Type B pancreatic cell (in vitro differentiated cells): ENCODE measurements at regions not wholly inside any gene's neighbourhood (a gene's known extent, or its start where the extent isn't known, plus 50 kb on each side); places are given as distances from the start of the nearest gene placed in this dataset.
"Not testable (repeated sequence)": the region's sequence is repeated elsewhere in the genome, so short reads cannot be mapped to it uniquely, and the experiment has no call there.

Experiments used
- DNase-seq: peaks from one replicate; pipeline ENCODE4 v3.0.0; 2021; ENCODE audit warnings: mixed read lengths; ENCODE audit not compliant: unreplicated experiment; ENCODE audit errors: extremely low spot score
- H3K27ac Mint-ChIP-seq: 2 replicates; pipeline ENCODE4 v1.8.0; 2021; ENCODE audit warnings: mild to moderate bottlenecking, mixed read lengths
- H3K27me3 Mint-ChIP-seq: 2 replicates; pipeline ENCODE4 v1.8.0; 2021; ENCODE audit warnings: mixed read lengths
- H3K36me3 Mint-ChIP-seq: 2 replicates; pipeline ENCODE4 v1.8.0; 2021; ENCODE audit warnings: mixed read lengths
- H3K4me1 Mint-ChIP-seq: one replicate; pipeline ENCODE4 v1.8.0; 2021; ENCODE audit warnings: mixed read lengths; ENCODE audit not compliant: unreplicated experiment
- H3K4me3 Mint-ChIP-seq: 2 replicates; pipeline ENCODE4 v1.8.0; 2021; ENCODE audit warnings: mild to moderate bottlenecking, mixed read lengths
- H3K9me3 Mint-ChIP-seq: 2 replicates; pipeline ENCODE4 v1.8.0; 2021; ENCODE audit warnings: mixed read lengths
- TF ChIP-seq, protein P1 (sequence below): fragments of 200-600 bp; sonication (generic); conservative IDR thresholded peaks from 2 replicates; pipeline ENCODE4 v1.5.0; 2021; ENCODE audit warnings: antibody characterized with exemption, mild to moderate bottlenecking

DNA sequence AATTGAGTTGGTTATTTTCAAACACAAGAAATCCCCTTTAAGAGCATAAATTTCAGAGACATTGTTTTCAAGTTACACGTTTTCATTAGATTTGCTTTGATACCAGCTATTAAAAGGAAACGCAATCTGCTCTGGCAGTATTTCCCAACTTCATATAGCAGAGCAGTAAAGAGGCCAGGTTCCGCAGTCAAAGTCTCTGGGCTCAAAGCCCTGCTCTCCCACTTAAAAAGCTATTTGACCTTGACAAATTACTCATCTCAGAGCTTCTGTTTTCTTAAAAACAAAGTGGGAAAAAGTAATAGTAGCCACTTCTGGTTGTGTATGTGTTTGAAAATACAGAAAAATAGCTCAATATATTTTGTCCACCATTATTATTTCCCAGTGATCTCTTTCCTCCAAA lies 89.7 kb upstream of the CDYL2 start:
- TF ChIP-seq, protein P1, sequence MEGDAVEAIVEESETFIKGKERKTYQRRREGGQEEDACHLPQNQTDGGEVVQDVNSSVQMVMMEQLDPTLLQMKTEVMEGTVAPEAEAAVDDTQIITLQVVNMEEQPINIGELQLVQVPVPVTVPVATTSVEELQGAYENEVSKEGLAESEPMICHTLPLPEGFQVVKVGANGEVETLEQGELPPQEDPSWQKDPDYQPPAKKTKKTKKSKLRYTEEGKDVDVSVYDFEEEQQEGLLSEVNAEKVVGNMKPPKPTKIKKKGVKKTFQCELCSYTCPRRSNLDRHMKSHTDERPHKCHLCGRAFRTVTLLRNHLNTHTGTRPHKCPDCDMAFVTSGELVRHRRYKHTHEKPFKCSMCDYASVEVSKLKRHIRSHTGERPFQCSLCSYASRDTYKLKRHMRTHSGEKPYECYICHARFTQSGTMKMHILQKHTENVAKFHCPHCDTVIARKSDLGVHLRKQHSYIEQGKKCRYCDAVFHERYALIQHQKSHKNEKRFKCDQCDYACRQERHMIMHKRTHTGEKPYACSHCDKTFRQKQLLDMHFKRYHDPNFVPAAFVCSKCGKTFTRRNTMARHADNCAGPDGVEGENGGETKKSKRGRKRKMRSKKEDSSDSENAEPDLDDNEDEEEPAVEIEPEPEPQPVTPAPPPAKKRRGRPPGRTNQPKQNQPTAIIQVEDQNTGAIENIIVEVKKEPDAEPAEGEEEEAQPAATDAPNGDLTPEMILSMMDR: no peak
- no peaks in the 10 kb centered on the region for H3K36me3 Mint-ChIP-seq
- no peak for DNase-seq
- no peaks in the 10 kb centered on the region for H3K9me3 Mint-ChIP-seq
- no peak overlapping the region for H3K4me3 Mint-ChIP-seq
- H3K27me3 Mint-ChIP-seq: no peaks in the 10 kb centered on the region
- H3K4me1 Mint-ChIP-seq: peaks cover 6% of the 10 kb centered on the region
- H3K27ac Mint-ChIP-seq: no peak overlapping the region

DNA sequence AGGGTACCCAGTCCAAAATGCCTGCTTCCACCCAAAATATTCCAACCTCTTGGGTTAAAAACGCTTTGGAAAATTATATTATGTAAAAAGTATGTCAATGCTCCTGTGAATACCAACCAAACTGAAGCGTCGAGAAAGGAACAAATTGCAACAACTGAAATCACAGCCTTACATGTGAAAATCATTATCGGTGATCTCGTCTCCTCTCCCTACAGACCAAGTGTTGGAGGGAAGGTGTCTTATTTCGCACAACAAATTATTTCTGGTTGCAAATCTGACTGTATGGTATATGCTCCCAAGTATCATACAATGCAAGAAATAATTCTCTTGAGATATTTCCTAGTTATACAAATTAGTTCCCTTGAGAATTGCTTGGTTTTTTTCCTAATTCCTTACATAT lies 89.3 kb upstream of the CDYL2 start:
- Mint-ChIP-seq H3K9me3 (no peaks in the 10 kb centered on the region), H3K27ac (no peak overlapping the region), H3K4me3 (no peak overlapping the region), H3K36me3 (no peaks in the 10 kb centered on the region), H3K27me3 (no peaks in the 10 kb centered on the region), H3K4me1 (peaks cover 6% of the 10 kb centered on the region)
- DNase-seq: no peak
- TF ChIP-seq, protein P1: no peak

DNA sequence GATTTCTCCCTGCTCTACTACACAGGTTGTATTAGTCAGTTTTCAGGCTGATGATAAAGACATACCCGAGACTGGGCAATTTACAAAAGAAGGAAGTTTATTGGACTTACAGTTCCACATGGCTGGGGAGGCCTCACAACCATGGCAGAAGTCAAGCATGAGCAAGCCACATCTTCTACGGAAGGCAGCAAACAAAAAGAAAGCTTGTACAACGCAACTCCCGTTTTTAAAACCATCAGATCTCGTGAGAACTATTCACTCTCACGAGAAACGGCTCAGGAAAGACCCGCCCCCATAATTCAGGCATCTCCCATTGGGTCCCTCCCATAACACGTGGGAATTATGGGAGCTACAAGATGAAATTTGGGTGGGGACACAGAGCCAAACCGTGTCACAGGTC lies 88.0 kb upstream of the CDYL2 start:
- H3K9me3 Mint-ChIP-seq, DNase-seq, H3K4me1 Mint-ChIP-seq, H3K27ac Mint-ChIP-seq, H3K27me3 Mint-ChIP-seq, H3K36me3 Mint-ChIP-seq, H3K4me3 Mint-ChIP-seq: not testable (repeated sequence)

DNA sequence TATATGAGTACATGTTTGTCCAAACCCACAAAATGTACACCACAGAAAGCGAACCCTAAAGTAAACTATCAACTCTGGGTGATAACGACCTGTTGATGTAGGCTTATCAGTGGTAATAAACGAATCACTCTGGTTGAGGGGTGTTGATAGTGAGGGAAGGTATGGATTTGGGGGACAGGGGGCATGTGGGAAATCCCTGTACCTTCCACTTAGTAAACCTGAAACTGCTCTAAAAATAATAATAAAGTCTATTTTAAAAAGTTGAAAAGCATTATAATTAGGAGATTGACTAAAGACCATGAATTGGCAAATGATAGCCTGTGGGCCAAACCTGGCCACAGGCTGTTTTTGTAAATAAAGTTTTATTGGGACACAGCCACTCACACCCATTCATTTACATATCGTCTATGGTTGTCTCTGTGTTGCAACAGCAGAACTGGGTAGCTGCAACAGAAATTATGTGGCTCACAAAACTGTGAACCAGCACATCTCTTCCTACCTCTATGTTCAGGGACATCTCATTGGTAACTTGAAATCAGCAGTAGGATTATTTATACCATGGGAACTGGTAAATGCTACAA lies 85.5 kb upstream of the CDYL2 start:
- H3K36me3 Mint-ChIP-seq: no peaks in the 10 kb centered on the region
- H3K27me3 Mint-ChIP-seq: peaks cover 3% of the 10 kb centered on the region
- no peak for DNase-seq
- H3K4me1 Mint-ChIP-seq: peaks cover 6% of the 10 kb centered on the region
- H3K9me3 Mint-ChIP-seq: no peaks in the 10 kb centered on the region
- H3K4me3 Mint-ChIP-seq: no peak overlapping the region
- TF ChIP-seq, protein P1: no peak
- no peak overlapping the region for H3K27ac Mint-ChIP-seq

DNA sequence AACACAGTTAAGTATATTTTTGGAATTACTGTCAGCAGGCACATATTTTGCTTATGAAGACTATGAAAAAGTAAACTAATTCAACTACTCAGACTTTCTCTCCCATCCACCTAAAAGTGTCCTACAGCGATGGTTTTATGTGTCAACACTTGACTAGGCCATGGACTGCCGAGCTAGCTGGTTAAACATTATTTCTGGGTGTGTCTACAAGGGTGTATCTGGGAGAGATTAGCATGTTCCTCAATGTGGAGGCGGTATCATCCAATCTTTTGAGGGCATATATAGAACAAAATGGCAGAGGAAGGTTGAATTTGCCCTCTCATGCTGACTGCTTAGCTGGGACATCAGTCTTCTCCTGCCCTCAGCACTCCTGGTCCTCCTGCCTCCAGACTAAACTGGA lies 82.7 kb upstream of the CDYL2 start:
- H3K4me1 Mint-ChIP-seq: no peaks in the 10 kb centered on the region
- no peaks in the 10 kb centered on the region for H3K36me3 Mint-ChIP-seq
- no peak overlapping the region for H3K4me3 Mint-ChIP-seq
- no peak overlapping the region for H3K27ac Mint-ChIP-seq
- peaks cover 17% of the 10 kb centered on the region for H3K27me3 Mint-ChIP-seq
- no peaks in the 10 kb centered on the region for H3K9me3 Mint-ChIP-seq
- no peak for DNase-seq
- TF ChIP-seq, protein P1: no peak

DNA sequence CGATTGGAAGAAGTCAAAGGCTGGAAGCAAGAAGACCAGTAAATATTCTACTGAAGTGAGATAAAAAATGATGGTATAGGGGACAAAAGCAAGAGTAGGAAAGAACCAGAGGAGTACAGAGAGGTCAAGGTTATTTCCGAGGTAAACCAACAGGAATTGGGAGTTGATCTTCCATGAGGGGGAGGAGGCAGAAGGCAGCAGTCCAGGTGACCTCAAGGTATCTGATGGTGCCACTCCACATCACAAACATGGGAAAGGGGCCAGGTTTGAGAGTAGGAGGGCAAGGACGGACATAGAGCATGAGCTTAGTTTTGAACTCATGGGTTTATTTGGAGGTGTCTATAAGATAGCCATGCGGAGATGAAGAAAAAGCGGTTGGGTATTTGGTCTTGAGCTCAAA lies 79.4 kb upstream of the CDYL2 start:
- Mint-ChIP-seq H3K9me3 (no peaks in the 10 kb centered on the region), H3K27me3 (peaks cover 24% of the 10 kb centered on the region), H3K4me1 (no peaks in the 10 kb centered on the region), H3K4me3 (no peak overlapping the region), H3K36me3 (no peaks in the 10 kb centered on the region), H3K27ac (no peak overlapping the region)
- TF ChIP-seq, protein P1: no peak
- no peak for DNase-seq
